ENCODE measurements at regions not wholly inside any gene's neighbourhood (a gene's known extent, or its start where the extent isn't known, plus 50 kb on each side); places are given as distances from the start of the nearest gene placed in this dataset.
"Not testable (repeated sequence)": the region's sequence is repeated elsewhere in the genome, so short reads cannot be mapped to it uniquely, and the experiment has no call there.

DNA sequence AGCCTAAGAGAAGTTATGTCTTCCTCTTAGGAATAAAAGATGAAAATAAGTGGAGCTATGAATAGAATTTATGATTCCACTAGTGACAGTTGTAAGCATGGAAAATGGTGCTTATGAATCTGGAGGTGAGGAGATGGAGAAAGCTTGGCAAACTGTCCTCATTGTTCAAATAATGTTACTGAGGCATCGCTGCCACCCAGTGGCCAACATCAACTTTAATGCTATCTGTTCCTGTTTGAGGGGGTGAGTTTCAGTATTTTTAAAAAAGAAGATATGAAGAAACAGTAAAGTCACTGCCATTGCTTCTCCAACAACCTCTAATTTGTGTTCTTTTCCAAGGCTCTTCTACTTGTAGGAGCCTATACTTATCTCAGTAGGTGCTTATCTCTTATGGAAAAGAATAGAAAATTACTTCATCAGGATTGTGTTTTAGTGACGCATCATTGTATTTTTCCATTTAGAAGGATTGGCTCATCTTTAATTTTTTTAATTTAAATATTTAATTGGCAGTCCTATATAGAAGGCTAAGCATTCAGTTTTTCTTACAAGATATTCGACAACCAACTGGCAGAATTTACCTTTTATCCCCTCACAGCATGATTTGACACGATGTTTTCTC is 260.4 kb upstream of the P2RY1 start:
- CTCF ChIA-PET = interaction anchor here (1.5 kb wide), 1 partner anchor 103 kb away, joined by 4 read pairs; no protein-coding TSS in a partner anchor
- POLR2A ChIA-PET = no interaction called here

DNA sequence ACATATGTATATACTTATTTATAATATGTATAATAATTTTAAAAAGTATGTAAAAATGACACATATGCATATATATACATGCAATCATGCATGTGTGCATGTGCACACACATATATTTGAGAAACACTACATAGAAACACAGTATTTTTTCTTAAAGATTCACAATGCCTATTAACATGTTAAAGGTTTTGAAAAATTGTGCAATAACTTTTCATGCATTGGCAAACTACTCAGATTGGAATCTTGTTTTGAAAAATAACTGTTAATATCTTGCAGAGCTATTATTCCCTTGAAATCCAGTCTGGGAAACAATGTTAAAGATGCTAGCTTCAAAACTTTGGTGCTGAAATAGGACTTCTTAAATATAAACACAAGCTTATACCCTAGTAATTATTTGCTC is 256.2 kb upstream of the P2RY1 start:
- POLR2A ChIA-PET = no interaction called here
- CTCF ChIA-PET = no interaction called here

DNA sequence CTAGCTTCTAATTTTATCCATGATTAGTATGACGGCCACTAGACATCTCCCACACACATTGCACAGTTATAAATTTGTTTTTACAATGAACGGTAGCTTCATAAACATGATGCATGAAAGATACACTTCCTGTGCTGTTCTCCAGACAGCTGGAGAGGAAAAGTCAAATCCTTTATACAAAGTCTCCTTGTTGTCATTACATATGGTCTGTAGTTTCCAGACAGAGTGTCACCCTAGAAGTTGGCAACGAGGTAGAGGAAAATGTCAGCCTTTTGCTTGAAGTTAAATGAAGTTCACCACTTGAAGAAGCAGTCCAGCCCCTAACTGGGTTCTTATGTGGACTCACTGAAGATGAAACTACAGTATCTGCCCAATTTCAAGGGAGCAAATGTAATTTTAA is 253.0 kb upstream of the P2RY1 start:
- ChIA-PET POLR2A (no interaction called here), CTCF (no interaction called here)

DNA sequence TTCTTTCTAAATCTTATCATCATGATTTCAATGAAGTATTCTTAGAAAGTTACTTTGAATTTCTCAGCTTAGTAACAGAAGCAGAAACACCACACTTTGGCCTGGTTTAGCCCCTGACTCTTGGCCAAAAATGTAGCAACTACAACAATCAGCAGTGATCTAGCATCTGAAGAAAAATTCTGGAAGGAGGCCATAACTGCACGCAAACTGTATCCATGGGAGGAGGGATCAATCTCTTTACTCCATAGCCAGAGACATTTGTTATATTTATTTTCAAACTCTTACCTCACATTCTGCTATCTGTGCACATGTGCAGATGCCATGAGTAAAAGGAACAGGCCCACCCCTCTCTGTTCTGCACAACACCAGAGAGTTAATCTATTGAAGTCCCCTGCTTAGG is 251.0 kb upstream of the P2RY1 start:
- CTCF ChIA-PET = interaction anchor here (0.6 kb wide), 1 partner anchor 943 kb away, joined by 3 read pairs; no protein-coding TSS in a partner anchor

DNA sequence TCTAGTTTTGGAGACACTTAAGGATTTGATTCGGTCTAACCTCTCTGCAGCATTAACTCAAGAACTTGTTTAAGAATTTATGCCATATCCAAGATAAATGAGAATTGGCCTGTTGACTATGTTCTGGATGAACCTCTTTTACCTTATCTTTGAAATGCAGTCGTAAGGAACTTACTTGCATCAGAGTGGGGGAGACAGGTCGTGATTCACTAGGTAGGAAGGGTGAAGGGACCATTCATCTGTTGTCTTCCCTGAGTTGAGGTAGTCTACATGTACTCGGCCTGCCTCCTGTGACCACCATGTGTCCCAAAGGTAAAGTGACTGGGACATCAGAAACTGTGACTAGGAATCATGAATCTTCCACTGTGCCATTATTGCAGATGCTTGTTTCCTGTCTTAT is 248.0 kb upstream of the P2RY1 start:
- ChIA-PET CTCF (no interaction called here), POLR2A (no interaction called here)

More for the DNA sequence above, 251.0 kb upstream of the P2RY1 start:
- POLR2A ChIA-PET = no interaction called here

DNA sequence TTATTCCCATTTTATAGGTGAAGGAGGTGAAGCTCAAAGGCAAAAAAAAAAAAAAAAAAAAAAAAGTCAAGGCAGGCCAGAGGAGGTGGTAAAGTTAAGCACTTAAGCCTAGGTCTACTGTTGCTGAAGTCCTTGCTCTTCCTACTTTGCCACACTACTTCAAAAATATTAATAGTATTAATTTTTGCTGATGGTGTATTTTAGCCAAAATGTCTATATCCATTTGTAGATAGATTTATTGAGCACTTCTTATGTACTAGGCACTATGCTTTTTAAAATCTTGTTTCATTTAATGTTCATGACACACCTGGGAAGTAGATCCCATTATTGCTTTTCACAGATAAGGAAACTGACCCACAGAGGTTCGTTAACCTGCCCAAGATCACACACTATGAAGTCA is 247.1 kb upstream of the P2RY1 start:
- ChIA-PET POLR2A (interaction anchor here (0.6 kb wide), 1 partner anchor 41 kb away, joined by 4 read pairs; no protein-coding TSS in a partner anchor), CTCF (no interaction called here)

DNA sequence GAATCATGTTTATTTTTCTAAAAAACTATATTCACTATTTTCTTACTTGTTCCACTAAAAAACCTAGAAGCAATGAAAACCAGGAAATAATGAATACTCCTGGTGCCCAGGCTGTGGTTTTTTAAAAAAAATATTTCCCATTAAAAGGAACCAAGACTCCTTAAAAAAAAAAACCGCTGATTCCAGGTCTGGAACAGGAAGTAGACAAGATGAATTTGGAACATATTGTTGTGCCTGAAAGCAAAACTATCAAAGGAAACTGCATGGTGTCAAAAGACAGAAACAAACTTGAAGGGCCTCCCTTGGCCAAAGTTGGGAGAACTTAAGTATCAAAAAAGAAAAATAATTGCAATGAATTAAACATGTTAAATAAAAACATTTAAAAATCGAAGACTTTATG is 245.3 kb upstream of the P2RY1 start:
- ChIA-PET CTCF (no interaction called here), POLR2A (no interaction called here)

DNA sequence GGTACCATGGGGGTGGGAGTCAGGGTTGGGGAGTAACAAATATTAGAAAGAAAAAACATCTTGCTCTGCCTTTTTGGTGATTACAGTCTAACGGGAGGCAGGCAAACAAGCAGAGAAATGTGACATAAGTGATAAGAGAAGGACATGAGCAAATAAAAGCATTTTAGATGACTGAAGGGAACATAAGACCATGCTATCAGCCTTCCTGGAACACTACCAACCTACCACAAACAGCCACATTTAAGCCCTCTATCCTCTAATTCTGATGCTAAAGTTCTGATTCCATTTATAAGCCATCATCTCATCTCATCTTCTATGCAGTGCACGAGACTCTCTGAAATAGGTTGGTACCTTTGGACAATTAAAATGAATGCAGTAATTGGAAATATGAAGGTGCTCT is 243.4 kb upstream of the P2RY1 start:
- ChIA-PET POLR2A (no interaction called here), CTCF (no interaction called here)

DNA sequence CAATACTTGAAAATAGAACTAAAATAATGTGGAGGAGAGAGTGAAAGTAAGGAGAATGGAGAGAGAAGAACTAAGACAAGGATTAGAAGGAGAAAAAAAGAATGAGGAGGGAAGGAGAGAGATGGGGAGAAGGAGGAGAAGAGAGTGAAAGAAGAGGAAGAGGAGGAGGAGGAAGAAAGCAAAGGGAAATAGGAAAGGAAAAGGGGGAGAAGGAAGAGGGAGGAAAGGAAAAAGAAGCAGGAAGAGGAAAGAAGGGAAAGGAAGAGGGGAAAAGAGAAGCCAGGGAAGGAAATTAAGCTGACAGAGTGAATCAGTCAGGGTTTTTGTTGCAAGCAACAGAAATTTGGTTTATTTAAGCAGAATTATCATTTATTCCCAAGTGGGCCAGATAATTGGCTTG is 241.7 kb upstream of the P2RY1 start:
- POLR2A ChIA-PET = no interaction called here
- CTCF ChIA-PET = no interaction called here

DNA sequence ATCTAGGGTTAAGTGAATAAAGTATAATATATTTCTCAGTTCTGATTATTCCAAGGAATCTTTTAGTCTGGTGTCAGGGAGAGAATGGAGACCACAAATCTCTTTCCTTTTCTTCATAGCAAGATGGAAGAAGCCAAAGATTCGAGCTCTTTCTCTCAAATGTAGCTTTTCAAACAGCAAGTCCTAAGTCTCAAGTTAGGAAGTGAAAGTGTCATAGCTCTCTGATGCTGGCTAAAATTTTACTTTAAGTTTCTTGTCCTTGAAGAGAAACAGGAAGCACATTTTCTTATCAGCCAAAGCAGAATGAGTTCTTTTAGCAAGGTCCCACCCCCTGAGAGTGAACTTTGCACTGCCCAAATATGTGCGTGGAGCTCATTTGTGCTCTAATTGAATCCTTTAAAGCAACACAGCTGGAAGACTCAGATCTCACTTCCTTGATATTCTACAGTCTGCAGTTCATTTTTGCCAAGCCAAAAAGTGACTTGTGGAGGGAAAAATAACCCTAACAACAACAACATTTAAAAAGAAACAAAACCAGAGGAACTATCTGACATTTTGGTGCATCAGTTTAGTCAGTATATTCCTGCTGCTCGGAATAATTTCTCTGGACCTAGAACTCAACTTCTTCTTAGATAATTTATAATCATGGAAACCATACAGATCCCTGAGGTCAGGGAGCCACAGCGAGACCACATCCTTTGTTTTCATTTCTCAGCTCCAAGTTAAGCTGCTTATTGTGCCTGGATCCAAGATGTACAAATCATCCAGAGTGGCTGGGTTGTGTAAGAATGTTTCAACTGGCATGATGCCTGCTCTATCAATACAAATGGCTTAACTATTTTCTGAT is 238.7 kb upstream of the P2RY1 start:
- CTCF ChIA-PET = no interaction called here

DNA sequence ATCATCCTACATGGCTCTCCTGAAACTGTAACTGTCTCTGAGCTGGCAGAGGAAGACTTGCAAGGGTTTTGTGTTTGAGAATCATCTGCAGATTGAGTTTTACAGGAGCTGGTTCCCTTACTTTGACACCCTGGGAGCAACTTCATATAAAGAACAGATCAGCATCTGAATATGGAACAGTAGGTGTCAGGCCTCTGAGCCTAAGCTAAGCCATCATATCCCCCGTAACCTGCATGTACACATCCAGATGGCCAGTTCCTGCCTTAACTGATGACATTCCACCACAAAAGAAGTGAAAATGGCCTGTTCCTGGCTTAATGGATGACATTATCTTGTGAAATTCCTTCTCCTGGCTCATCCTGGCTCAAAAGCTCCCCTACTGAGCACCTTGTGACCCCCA is 238.1 kb upstream of the P2RY1 start:
- CTCF ChIA-PET, POLR2A ChIA-PET: not testable (repeated sequence)

More for the DNA sequence above, 238.7 kb upstream of the P2RY1 start:
- POLR2A ChIA-PET = no interaction called here

DNA sequence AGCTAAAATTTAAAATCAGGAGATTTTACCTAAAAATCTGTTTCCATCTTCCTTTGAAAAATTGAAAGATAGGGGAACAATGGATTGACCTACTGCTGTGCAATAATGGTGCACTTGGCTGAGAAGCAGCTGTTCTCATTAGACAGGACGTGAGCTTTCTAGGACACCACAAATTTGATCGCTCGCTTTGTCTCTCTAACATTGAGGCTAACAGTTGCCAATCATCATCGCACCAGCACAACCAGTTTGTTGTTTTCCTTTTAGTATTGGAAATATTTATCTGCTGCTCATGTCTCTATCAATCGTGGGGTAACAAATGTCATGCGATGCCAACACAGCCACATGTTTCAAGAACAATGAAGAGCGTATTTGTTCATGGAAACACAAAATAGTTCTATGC is 228.8 kb upstream of the P2RY1 start:
- CTCF ChIA-PET = no interaction called here
- POLR2A ChIA-PET = no interaction called here

DNA sequence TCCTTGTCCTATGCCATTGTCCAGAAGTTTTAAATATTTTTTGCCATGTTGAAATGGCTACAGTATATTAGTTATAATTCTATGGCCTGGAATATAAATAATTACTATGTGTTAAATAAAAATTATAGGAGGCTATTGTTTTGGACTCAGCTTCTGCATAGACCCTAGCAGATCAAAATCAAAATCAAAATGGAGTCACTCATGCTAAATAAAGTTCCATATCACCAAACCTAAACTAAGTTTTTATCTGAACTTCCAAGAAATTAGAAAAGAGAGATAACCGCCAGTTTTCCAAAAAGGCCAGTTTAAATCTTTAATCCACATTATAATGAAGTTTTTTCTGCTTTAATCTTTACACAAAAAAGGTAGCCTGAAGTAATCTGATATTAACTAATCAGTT is 227.8 kb upstream of the P2RY1 start:
- POLR2A ChIA-PET = no interaction called here

DNA sequence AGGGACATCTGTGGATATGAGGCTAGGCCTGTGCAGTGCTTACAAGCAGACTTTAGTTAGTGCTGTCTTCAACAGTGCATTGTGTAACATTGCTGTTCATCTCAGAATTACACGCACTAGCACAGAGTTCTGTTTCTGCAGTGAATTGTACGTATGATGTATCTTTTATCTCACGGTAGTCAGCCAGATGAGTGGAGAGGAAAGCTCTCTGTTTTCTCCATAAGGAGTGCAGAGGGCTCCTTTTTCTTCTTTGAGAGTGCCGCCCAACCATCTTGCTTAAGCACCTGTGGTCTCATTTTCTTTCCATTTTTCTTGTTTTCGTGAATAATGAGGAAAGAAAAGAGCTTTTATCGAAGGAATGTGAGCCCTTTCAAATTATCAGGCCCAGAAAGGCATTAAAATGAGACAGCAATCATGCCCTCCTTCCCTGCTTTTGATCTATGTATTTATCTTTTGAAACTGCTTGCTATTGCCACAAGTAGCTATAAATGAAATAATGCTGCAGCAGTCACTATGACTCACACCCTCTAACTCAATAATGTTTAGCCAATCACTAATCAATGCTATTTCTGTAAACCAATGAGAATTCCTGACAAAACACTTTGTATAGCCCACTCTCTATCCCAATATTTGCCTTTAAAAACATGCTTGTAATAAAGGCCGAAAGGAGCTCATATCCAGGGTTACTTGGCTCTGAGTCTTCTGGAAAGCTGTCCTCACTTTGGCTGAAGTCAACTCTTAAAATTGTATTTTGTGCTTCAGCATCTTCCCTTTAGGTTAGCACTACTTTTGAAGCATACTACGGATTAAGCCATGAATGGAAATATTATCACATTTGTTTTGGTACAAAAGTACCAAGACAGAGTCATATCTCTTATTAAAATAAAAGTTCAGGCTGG is 226.0 kb upstream of the P2RY1 start:
- ChIA-PET CTCF (no interaction called here), POLR2A (no interaction called here)

More for the DNA sequence above, 227.8 kb upstream of the P2RY1 start:
- CTCF ChIA-PET = no interaction called here

DNA sequence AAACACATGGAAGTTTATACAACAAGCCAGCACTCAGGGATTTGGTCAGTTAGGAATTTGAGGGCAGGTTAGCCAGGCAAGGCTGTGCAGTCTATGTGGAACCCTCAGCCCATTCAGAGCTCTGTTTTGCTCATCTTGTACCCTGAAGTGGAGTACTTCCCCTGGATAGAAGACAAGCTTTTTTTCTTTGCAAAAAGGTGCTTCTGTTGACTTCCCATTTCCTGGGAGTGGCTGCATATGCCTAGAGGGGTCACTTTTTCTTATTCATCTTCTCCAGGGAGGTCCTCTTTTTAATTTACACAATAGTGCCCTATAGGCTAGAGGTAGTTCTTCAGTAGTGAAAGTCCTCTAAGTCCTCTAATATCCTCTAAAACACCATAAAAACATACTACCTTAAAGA is 225.0 kb upstream of the P2RY1 start:
- ChIA-PET CTCF (no interaction called here), POLR2A (no interaction called here)

DNA sequence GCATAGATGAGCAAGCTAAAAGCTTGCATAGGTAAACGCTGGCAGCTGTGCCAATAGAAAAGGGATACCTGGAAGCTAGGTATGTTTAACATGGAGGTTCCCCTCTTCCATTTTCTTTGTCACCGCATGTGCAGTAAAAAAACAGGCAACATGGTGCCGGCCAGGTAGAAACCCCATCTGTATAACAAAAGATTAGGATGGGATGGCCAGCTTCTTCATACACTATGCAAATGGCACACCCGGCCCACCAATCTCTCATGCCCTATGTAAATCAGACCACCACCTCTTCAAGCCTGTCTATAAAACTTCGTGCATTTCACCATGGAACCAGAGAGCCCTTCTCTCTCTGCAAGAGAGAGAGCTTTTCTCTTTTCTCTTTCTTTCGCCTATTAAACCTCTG is 224.3 kb upstream of the P2RY1 start:
- POLR2A ChIA-PET = no interaction called here
- CTCF ChIA-PET = no interaction called here

DNA sequence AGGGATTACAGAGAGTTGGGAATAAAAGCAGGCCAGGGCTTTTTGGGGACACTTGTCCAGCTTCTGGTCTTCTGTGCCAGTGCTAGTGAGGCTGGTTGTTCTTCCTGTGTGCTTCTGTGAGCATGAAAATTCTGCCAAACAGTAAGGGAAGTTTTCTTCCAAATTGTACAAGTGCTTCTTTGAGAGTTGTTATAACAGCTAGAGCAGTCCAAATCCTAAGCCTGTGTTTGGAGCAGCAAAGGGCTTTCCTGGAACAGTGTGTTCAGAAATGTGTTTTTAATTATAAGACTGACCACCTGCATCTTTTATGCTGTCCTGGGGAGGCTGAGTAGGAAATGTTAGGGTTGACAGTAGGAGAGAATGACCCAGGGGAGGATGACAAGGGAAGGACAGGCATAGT is 223.0 kb upstream of the P2RY1 start:
- CTCF ChIA-PET = interaction anchor here (0.6 kb wide), 1 partner anchor 28 kb away, joined by 3 read pairs; no protein-coding TSS in a partner anchor
- POLR2A ChIA-PET = no interaction called here

DNA sequence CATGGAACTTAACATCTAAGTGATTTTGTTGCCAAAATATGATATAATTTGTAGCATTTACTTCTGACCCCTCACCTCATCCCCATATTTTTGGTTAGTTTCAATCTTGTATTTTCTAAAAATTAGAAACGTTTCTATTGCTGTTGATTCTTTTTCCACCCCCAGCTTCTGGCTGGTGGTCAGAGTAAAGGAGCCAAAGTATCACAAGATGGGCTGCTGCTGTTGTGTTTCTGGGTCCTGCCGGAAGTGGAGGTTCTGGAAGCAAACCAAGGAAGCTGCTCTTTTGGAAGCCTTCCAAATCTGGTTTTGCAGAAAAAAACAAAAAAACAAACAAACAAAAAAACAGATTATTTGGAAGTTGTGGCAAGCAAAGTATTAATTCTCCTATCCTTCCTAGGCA is 221.1 kb upstream of the P2RY1 start:
- POLR2A ChIA-PET = no interaction called here
- CTCF ChIA-PET = no interaction called here

DNA sequence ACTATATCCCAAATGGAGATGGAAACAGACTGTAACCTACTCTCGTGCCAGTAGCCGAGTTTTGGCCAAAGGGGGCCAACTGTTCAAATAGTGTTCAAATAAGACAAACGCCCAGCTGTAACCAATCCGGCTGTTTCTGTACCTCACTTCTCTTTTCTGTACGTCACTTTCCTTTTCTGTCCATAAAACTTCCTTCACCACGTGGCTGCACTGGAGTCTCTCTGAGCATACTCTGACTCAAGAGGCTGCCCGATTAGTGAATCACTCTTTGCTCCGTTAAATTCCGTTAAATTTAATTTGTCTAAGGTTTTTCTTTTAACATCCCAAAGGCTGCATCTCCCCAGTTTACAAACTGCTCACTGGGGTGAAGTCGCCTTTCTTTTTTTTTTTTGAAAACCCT is 219.2 kb upstream of the P2RY1 start:
- POLR2A ChIA-PET = no interaction called here
- CTCF ChIA-PET = no interaction called here

DNA sequence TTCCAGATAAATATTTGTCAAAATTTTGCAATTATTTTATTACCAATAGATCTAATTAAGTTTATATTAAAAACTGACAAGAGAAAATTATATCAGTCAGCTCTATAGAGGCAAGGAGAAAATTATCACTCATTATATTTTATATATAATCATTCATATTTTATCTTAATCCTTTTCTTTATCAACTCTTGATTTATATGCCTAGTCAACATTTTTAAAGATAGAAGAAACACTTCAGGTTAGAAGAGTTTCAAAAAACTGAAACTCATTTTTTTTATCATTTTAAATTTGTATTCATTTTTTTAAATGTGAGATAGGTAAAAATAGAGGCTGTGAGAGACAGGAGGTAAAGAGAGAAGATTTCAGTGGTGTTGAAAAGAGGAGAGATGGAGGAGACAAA is 217.3 kb upstream of the P2RY1 start:
- POLR2A ChIA-PET = no interaction called here
- CTCF ChIA-PET = no interaction called here

DNA sequence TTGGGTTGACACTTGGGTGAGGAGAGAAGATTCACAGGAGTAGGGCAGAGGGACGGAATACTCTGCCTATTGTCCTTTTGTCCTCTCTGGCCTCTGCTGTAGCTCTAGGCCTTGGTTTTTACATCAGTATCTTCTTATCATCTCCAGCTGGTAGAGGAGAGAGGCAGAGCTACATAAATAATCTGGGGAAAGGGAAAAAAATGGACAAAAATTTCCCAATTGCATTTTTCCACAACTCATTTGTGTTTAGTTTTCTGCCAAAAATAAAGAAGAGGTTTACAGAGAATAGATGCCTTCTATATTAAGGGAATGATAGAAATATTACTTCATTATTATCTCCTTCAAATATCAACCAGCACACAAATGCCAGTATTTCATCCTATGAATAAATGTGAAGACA is 216.4 kb upstream of the P2RY1 start:
- ChIA-PET POLR2A (no interaction called here), CTCF (no interaction called here)
